Astrocyte (in vitro differentiated cells and primary cell): ENCODE measurements at regions not wholly inside any gene's neighbourhood (a gene's known extent, or its start where the extent isn't known, plus 50 kb on each side); places are given as distances from the start of the nearest gene placed in this dataset.

Experiments
- DNase-seq: peaks from one replicate; pipeline ENCODE4 v3.0.0-alpha.2; 2010; ENCODE audit warnings: low read depth
- FAIRE-seq: peaks from 2 replicates; lab custom pipeline; 2011; peaks lifted over from hg19 to GRCh38; lab: Jason Lieb, UNC
- H2AFZ ChIP-seq: 2 replicates; pipeline ENCODE4 v1.6.0; 2012; ENCODE audit warnings: low read depth, low read length, inconsistent platforms
- H3K27ac ChIP-seq: 2 replicates; pipeline ENCODE4 v1.5.1; 2011; ENCODE audit warnings: low read depth, low read length, inconsistent platforms
- H3K27me3 ChIP-seq: 2 replicates; pipeline ENCODE4 v1.6.0; 2011; ENCODE audit warnings: low read length, inconsistent platforms; ENCODE audit not compliant: insufficient read depth
- H3K36me3 ChIP-seq: 2 replicates; pipeline ENCODE4 v1.5.1; 2011; ENCODE audit warnings: low read length, inconsistent platforms; ENCODE audit not compliant: insufficient read depth
- H3K4me1 ChIP-seq: 2 replicates; pipeline ENCODE4 v1.5.1; 2011; ENCODE audit warnings: low read length, inconsistent platforms; ENCODE audit not compliant: insufficient read depth
- H3K4me2 ChIP-seq: 2 replicates; pipeline ENCODE4 v1.6.0; 2012; ENCODE audit warnings: low read length, inconsistent platforms
- H3K4me3 ChIP-seq: 2 replicates; pipeline ENCODE4 v1.5.1; 2011; ENCODE audit warnings: low read depth, mild to moderate bottlenecking, low read length, inconsistent platforms; ENCODE audit not compliant: insufficient read depth
- H3K79me2 ChIP-seq: 2 replicates; pipeline ENCODE4 v1.6.0; 2012; ENCODE audit warnings: mild to moderate bottlenecking, low read length, inconsistent platforms; ENCODE audit not compliant: insufficient read depth
- H3K9ac ChIP-seq: 2 replicates; pipeline ENCODE4 v1.6.0; 2012; ENCODE audit warnings: mild to moderate bottlenecking, low read length, inconsistent platforms
- H3K9me3 ChIP-seq: 2 replicates; pipeline ENCODE4 v1.5.1; 2012; ENCODE audit warnings: low read depth, mild to moderate bottlenecking, low read length, inconsistent platforms; ENCODE audit not compliant: insufficient read depth
- H4K20me1 ChIP-seq: 2 replicates; pipeline ENCODE4 v1.6.0; 2012; ENCODE audit warnings: low read length, inconsistent platforms; ENCODE audit not compliant: insufficient read depth
- H3K27ac Mint-ChIP-seq: one replicate; pipeline ENCODE4 v1.8.0; 2021; ENCODE audit warnings: mild to moderate bottlenecking, mixed read lengths; ENCODE audit not compliant: unreplicated experiment
- H3K27me3 Mint-ChIP-seq: one replicate; pipeline ENCODE4 v1.8.0; 2021; ENCODE audit warnings: low read depth, mixed read lengths; ENCODE audit not compliant: unreplicated experiment
- H3K36me3 Mint-ChIP-seq: one replicate; pipeline ENCODE4 v1.8.0; 2021; ENCODE audit warnings: low read depth, mixed read lengths; ENCODE audit not compliant: unreplicated experiment
- H3K4me1 Mint-ChIP-seq: one replicate; pipeline ENCODE4 v1.8.0; 2021; ENCODE audit warnings: low read depth, mixed read lengths; ENCODE audit not compliant: unreplicated experiment
- H3K4me3 Mint-ChIP-seq: one replicate; pipeline ENCODE4 v1.8.0; 2021; ENCODE audit warnings: mild to moderate bottlenecking, moderate library complexity, mixed read lengths; ENCODE audit not compliant: unreplicated experiment
- H3K9me3 Mint-ChIP-seq: one replicate; pipeline ENCODE4 v1.8.0; 2021; ENCODE audit warnings: mild to moderate bottlenecking, mixed read lengths; ENCODE audit not compliant: unreplicated experiment
- EZH2 ChIP-seq: IDR thresholded peaks from 2 replicates; pipeline ENCODE4 v1.6.1; 2012; ENCODE audit warnings: mild to moderate bottlenecking, low read length, inconsistent platforms; ENCODE audit not compliant: insufficient read depth
- TF ChIP-seq, protein P1 (sequence below): IDR thresholded peaks from 2 replicates; pipeline ENCODE4 v1.5.1; 2011; ENCODE audit warnings: low read depth, mild to moderate bottlenecking, inconsistent platforms, low read length, moderate library complexity; ENCODE audit not compliant: insufficient read depth

GRCh38 chr6:145531032-145531431, 204.3 kb downstream of the EPM2A start:
- no peaks in the 10 kb centered on the region for H3K4me1 ChIP-seq
- H3K27me3 Mint-ChIP-seq: no peaks in the 10 kb centered on the region
- H3K79me2 ChIP-seq: no peaks in the 10 kb centered on the region
- H2AFZ ChIP-seq: no peak overlapping the region
- H3K36me3 Mint-ChIP-seq: no peaks in the 10 kb centered on the region
- peaks cover 1% of the 10 kb centered on the region for H3K4me1 Mint-ChIP-seq
- FAIRE-seq: no peak
- no peak for DNase-seq
- no peaks in the 10 kb centered on the region for H3K27me3 ChIP-seq
- no peaks in the 10 kb centered on the region for H3K36me3 ChIP-seq
- H3K9me3 ChIP-seq: no peaks in the 10 kb centered on the region
- H3K4me2 ChIP-seq: no peak overlapping the region
- no peak overlapping the region for H3K9ac ChIP-seq
- H3K4me3 Mint-ChIP-seq: no peak overlapping the region
- H3K4me3 ChIP-seq: no peak overlapping the region
- TF ChIP-seq EZH2: no peak
- TF ChIP-seq, protein P1, sequence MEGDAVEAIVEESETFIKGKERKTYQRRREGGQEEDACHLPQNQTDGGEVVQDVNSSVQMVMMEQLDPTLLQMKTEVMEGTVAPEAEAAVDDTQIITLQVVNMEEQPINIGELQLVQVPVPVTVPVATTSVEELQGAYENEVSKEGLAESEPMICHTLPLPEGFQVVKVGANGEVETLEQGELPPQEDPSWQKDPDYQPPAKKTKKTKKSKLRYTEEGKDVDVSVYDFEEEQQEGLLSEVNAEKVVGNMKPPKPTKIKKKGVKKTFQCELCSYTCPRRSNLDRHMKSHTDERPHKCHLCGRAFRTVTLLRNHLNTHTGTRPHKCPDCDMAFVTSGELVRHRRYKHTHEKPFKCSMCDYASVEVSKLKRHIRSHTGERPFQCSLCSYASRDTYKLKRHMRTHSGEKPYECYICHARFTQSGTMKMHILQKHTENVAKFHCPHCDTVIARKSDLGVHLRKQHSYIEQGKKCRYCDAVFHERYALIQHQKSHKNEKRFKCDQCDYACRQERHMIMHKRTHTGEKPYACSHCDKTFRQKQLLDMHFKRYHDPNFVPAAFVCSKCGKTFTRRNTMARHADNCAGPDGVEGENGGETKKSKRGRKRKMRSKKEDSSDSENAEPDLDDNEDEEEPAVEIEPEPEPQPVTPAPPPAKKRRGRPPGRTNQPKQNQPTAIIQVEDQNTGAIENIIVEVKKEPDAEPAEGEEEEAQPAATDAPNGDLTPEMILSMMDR: no peak
- H3K27ac ChIP-seq: no peak overlapping the region
- no peak overlapping the region for H3K27ac Mint-ChIP-seq
- H3K9me3 Mint-ChIP-seq: no peaks in the 10 kb centered on the region
- H4K20me1 ChIP-seq: no peaks in the 10 kb centered on the region

DNA sequence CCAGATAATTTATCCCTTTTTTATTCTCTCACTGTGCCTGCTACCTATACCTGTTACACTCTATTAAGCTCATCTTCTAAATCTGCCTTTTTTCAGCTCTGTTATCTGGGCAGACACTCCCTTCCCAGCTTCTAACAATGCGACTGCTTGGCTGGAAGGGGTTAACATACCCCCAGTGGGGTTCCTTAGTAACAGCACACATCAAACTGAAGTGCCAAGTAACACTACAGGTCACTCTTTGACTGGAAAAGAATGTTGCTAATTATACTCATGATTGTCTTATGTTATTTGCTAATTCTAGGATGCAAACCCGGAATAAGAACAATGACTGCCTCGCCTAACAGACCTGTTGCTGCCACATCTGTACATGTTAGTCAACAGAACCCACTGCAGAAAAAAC, 203.5 kb downstream of the EPM2A start:
- Histone ChIP-seq H3K9ac (no peak overlapping the region), H3K4me1 (no peaks in the 10 kb centered on the region), H3K79me2 (no peaks in the 10 kb centered on the region), H3K36me3 (no peaks in the 10 kb centered on the region), H3K27ac (no peak overlapping the region), H3K4me3 (no peak overlapping the region), H3K9me3 (no peaks in the 10 kb centered on the region), H2AFZ (no peak overlapping the region), H4K20me1 (no peaks in the 10 kb centered on the region), H3K4me2 (no peak overlapping the region), H3K27me3 (no peaks in the 10 kb centered on the region)
- H3K4me3 Mint-ChIP-seq: no peak overlapping the region
- DNase-seq (no peak), FAIRE-seq (no peak)
- no peaks in the 10 kb centered on the region for H3K9me3 Mint-ChIP-seq
- H3K36me3 Mint-ChIP-seq: no peaks in the 10 kb centered on the region
- H3K27me3 Mint-ChIP-seq: no peaks in the 10 kb centered on the region
- H3K4me1 Mint-ChIP-seq: peaks cover 1% of the 10 kb centered on the region
- no peak for TF ChIP-seq EZH2
- TF ChIP-seq, protein P1: no peak
- no peak overlapping the region for H3K27ac Mint-ChIP-seq

GRCh38 chr6:145532361-145532760, 203.0 kb downstream of the EPM2A start:
- no peak for TF ChIP-seq EZH2
- TF ChIP-seq, protein P1: no peak
- DNase-seq: no peak
- Mint-ChIP-seq H3K4me3 (no peak overlapping the region), H3K36me3 (no peaks in the 10 kb centered on the region), H3K27ac (no peak overlapping the region), H3K4me1 (peaks cover 1% of the 10 kb centered on the region), H3K9me3 (no peaks in the 10 kb centered on the region), H3K27me3 (no peaks in the 10 kb centered on the region)
- no peak overlapping the region for H3K27ac ChIP-seq
- H2AFZ ChIP-seq: no peak overlapping the region
- no peaks in the 10 kb centered on the region for H3K9me3 ChIP-seq
- no peak overlapping the region for H3K9ac ChIP-seq
- no peak overlapping the region for H3K4me3 ChIP-seq
- H3K36me3 ChIP-seq: no peaks in the 10 kb centered on the region
- H3K4me1 ChIP-seq: no peaks in the 10 kb centered on the region
- H3K79me2 ChIP-seq: no peaks in the 10 kb centered on the region
- FAIRE-seq: no peak
- no peaks in the 10 kb centered on the region for H4K20me1 ChIP-seq
- no peaks in the 10 kb centered on the region for H3K27me3 ChIP-seq
- H3K4me2 ChIP-seq: no peak overlapping the region
